NB4 (cell line): ENCODE measurements at regions not wholly inside any gene's neighbourhood (a gene's known extent, or its start where the extent isn't known, plus 50 kb on each side); places are given as distances from the start of the nearest gene placed in this dataset.

Experiments used
- CTCF ChIP-seq: IDR thresholded peaks from one replicate; pipeline ENCODE4 v1.5.1; 2012; ENCODE audit warnings: low read depth, low read length
- MAX ChIP-seq: IDR thresholded peaks from 2 replicates; pipeline ENCODE4 v1.6.1; 2011; ENCODE audit warnings: low read depth, low read length
- POLR2A ChIP-seq: IDR thresholded peaks from 2 replicates; pipeline ENCODE4 v1.6.1; 2011; ENCODE audit warnings: mild to moderate bottlenecking; ENCODE audit not compliant: insufficient read length; ENCODE audit errors: extremely low read depth

DNA sequence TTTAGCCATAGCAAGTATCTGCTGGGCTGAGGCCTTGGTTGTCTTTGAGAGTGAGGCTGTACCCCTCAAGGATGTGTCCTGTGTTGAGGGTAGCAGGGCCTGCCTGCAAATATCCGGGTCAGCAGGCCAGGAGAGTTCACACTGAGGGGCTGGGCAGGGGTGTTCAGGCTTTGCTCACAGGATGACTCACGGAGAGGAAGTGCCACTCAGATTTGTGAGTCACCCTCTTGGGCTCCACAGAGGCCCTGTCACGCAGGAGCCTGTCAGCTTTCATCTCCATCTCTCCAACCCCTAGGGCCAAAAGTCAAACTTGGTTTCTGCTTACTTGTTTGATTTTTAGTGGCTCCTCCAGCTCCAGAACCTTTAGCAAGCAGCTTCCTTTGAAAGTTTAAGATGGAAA lies 211.5 kb downstream of the SEC61B start:
- TF ChIP-seq CTCF (no peak), POLR2A (no peak), MAX (no peak; the same call in 1 of the 2 replicates)
